HCT116 (cell line): ENCODE measurements at regions not wholly inside any gene's neighbourhood (a gene's known extent, or its start where the extent isn't known, plus 50 kb on each side); places are given as distances from the start of the nearest gene placed in this dataset.

Experiments used
- ATAC-seq: fragments of 200-7000 bp; cut with Tn5 transposase; 2 replicates; pipeline ENCODE4 v1.9.1; 2020; ENCODE audit warnings: mild to moderate bottlenecking, moderate library complexity
- BruUV-seq: library from RNA; stranded (reverse); fragments of 400-500 nt; replicated peaks from 2 replicates; lab custom pipeline; 2021; lab: Mats Ljungman, UMichigan
- CTCF ChIA-PET: fragments of 300-600 bp; sonication (Branson Sonifier 250); formaldehyde crosslinking; loops from one replicate; lab custom pipeline; 2021; ENCODE audit warnings: antibody characterized with exemption; lab: Charles Lee
- POLR2A ChIA-PET: fragments of 300-600, 350-600 bp; sonication (Branson Sonifier 250); formaldehyde crosslinking; loops from one replicate; lab custom pipeline; 2021; ENCODE audit warnings: antibody characterized with exemption; lab: Charles Lee
- RAD21 ChIA-PET, 2 experiments: fragments of 300-600 bp; sonication (Branson Sonifier 250); formaldehyde crosslinking; loops; one replicate each; lab custom pipeline; 2023; ENCODE audit warnings: low total read pairs in 2 of 2; ENCODE audit not compliant: uncharacterized antibody in 2 of 2, unreplicated experiment in 2 of 2, low non-redundant PET in 1 of 2; lab: Charles Lee
- DNase-seq: peaks from one replicate; pipeline ENCODE4 v3.0.0-alpha.2; 2010; ENCODE audit warnings: low read depth, low spot score
- H2AFZ ChIP-seq: fragments of 200-600 bp; shearing (Covaris generic), sonication (generic); 2 replicates; pipeline ENCODE4 v1.6.1; 2017; ENCODE audit warnings: low read depth, mixed run types, mixed read lengths, antibody characterized with exemption, low read length; ENCODE audit not compliant: poor library complexity, severe bottlenecking
- H3K27ac ChIP-seq: 2 replicates; pipeline ENCODE4 v1.5.1; 2012; ENCODE audit warnings: low read depth, low read length
- H3K27me3 ChIP-seq: fragments of 200-600 bp; sonication (generic); 2 replicates; pipeline ENCODE4 v1.6.1; 2016; ENCODE audit warnings: mixed run types, low read length, mixed read lengths; ENCODE audit not compliant: insufficient read depth
- H3K36me3 ChIP-seq, 2 experiments: fragments of 200-500 bp in 1 of 2; fragments of 200-600 bp in 1 of 2; sonication (Bioruptor generic) in 1 of 2; sonication (generic) in 1 of 2; 2 replicates each; pipeline versions ENCODE4 v1.5.1 to v1.6.1; 2014 to 2016; ENCODE audit warnings: low read length in 2 of 2, inconsistent platforms in 1 of 2, mixed read lengths in 1 of 2, mixed run types in 1 of 2; ENCODE audit not compliant: insufficient read depth in 2 of 2, control insufficient read depth in 1 of 2
- H3K4me1 ChIP-seq, 2 experiments: fragments of 200-600 bp in 1 of 2; sonication (generic) in 1 of 2; 2 replicates each; pipeline versions ENCODE4 v1.5.1 to v1.6.1; 2012 to 2017; ENCODE audit warnings: low read length in 2 of 2, inconsistent platforms in 1 of 2, mild to moderate bottlenecking in 1 of 2, mixed read lengths in 1 of 2, mixed run types in 1 of 2, moderate library complexity in 1 of 2; ENCODE audit not compliant: insufficient read depth in 2 of 2, control insufficient read depth in 1 of 2
- H3K4me2 ChIP-seq: fragments of 200-600 bp; sonication (generic); 2 replicates; pipeline ENCODE4 v1.6.1; 2017; ENCODE audit warnings: mixed run types, low read length, mixed read lengths
- H3K4me3 ChIP-seq, 2 experiments: fragments of 200-600 bp in 1 of 2; sonication (generic) in 1 of 2; replicated peaks in 1 of 2; 2 replicates each; pipeline ENCODE4 v1.5.1; 2011 to 2016; ENCODE audit warnings: low read length in 2 of 2, control low read depth in 1 of 2, low read depth in 1 of 2, mild to moderate bottlenecking in 1 of 2, mixed read lengths in 1 of 2, mixed run types in 1 of 2
- H3K79me2 ChIP-seq: fragments of 200-600 bp; sonication (generic); 2 replicates; pipeline ENCODE4 v1.6.1; 2017; ENCODE audit warnings: mild to moderate bottlenecking, mixed run types, low read length, moderate library complexity, mixed read lengths; ENCODE audit not compliant: insufficient read depth
- H3K9ac ChIP-seq: fragments of 200-600 bp; sonication (generic); 2 replicates; pipeline ENCODE4 v1.6.1; 2016; ENCODE audit warnings: low read length, mixed read lengths
- H3K9me2 ChIP-seq: fragments of 200-600 bp; sonication (generic), shearing (Covaris generic); 2 replicates; pipeline ENCODE4 v1.6.1; 2017; ENCODE audit warnings: mixed run types, mild to moderate bottlenecking, moderate library complexity; ENCODE audit not compliant: insufficient read depth
- H3K9me3 ChIP-seq, 2 experiments: fragments of 200-500 bp in 1 of 2; fragments of 200-600 bp in 1 of 2; sonication (Bioruptor generic) in 1 of 2; sonication (generic) in 1 of 2; 2 replicates each; pipeline ENCODE4 v1.6.1; 2014 to 2017; ENCODE audit warnings: low read length in 2 of 2, mixed read lengths in 2 of 2, inconsistent platforms in 1 of 2, low read depth in 1 of 2, mild to moderate bottlenecking in 1 of 2, mixed run types in 1 of 2, moderate library complexity in 1 of 2; ENCODE audit not compliant: control insufficient read depth in 1 of 2, insufficient read depth in 1 of 2
- H4K20me1 ChIP-seq: fragments of 200-600 bp; sonication (generic), shearing (Covaris generic); 2 replicates; pipeline ENCODE4 v1.6.1; 2017; ENCODE audit warnings: mixed run types, mild to moderate bottlenecking, moderate library complexity; ENCODE audit not compliant: insufficient read depth
- CTCF ChIP-seq, 3 experiments: fragments of 200-600 bp in 1 of 3; sonication (generic) in 1 of 3; IDR thresholded peaks in 2 of 3; conservative IDR thresholded peaks in 1 of 3; 2 replicates each; pipeline ENCODE4 v1.5.1; 2012 to 2017; ENCODE audit warnings: low read depth in 2 of 3, low read length in 2 of 3, antibody characterized with exemption in 1 of 3, borderline replicate concordance in 1 of 3, control low read depth in 1 of 3, mild to moderate bottlenecking in 1 of 3, mixed read lengths in 1 of 3, mixed run types in 1 of 3, moderate library complexity in 1 of 3; ENCODE audit not compliant: insufficient read depth in 1 of 3
- EZH2 ChIP-seq: fragments of 200-600 bp; sonication (generic); IDR thresholded peaks from 2 replicates; pipeline ENCODE4 v1.6.1; 2017; ENCODE audit warnings: antibody characterized with exemption, mixed run types
- FOSL1 ChIP-seq: IDR thresholded peaks from 2 replicates; pipeline ENCODE4 v1.6.1; 2012; ENCODE audit warnings: low read depth
- POLR2A ChIP-seq: IDR thresholded peaks from 2 replicates; pipeline ENCODE4 v1.7.0; 2011; ENCODE audit warnings: borderline replicate concordance; ENCODE audit not compliant: insufficient read depth, insufficient read length; ENCODE audit errors: extremely low read depth
- RAD21 ChIP-seq: IDR thresholded peaks from 2 replicates; pipeline ENCODE4 v1.6.1; 2012; ENCODE audit warnings: low read depth, mild to moderate bottlenecking
- TCF7L2 ChIP-seq: IDR thresholded peaks from 2 replicates; pipeline ENCODE4 v1.7.0; 2011; ENCODE audit warnings: borderline replicate concordance, inconsistent platforms; ENCODE audit not compliant: insufficient read depth, insufficient read length; ENCODE audit errors: extremely low read depth
- ZFX ChIP-seq: fragments of 450-650 bp; IDR thresholded peaks from 2 replicates; pipeline ENCODE4 v1.6.1; 2017
- intact Hi-C: fragments of 100-400 bp; cut with micrococcal nuclease; formaldehyde crosslinking; loops from 2 replicates; pipeline ENCODE4 v1.10.0; 2022
- TF ChIP-seq, protein P1 (sequence below): IDR thresholded peaks from 2 replicates; pipeline ENCODE4 v1.6.1; 2011; ENCODE audit warnings: mild to moderate bottlenecking, low read length, moderate library complexity; ENCODE audit not compliant: insufficient replicate concordance; ENCODE audit errors: extremely low read depth

- no peaks in the 10 kb centered on the region for H4K20me1 ChIP-seq
- no TSS peak for BruUV-seq
- H3K4me2 ChIP-seq: no peak overlapping the region
- DNase-seq: no peak
- no peak for TF ChIP-seq POLR2A
- TF ChIP-seq, protein P1, sequence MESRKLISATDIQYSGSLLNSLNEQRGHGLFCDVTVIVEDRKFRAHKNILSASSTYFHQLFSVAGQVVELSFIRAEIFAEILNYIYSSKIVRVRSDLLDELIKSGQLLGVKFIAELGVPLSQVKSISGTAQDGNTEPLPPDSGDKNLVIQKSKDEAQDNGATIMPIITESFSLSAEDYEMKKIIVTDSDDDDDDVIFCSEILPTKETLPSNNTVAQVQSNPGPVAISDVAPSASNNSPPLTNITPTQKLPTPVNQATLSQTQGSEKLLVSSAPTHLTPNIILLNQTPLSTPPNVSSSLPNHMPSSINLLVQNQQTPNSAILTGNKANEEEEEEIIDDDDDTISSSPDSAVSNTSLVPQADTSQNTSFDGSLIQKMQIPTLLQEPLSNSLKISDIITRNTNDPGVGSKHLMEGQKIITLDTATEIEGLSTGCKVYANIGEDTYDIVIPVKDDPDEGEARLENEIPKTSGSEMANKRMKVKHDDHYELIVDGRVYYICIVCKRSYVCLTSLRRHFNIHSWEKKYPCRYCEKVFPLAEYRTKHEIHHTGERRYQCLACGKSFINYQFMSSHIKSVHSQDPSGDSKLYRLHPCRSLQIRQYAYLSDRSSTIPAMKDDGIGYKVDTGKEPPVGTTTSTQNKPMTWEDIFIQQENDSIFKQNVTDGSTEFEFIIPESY: no peak
- TF ChIP-seq CTCF (IDR thresholded peaks at IDR 0.05 in 2 of 3, conservative IDR thresholded peaks at IDR 0.05 in 1 of 3; ENCODE audit: borderline replicate concordance in 1 of 3, insufficient read depth in 1 of 3, low read depth in 2 of 3, low read length in 2 of 3): no peak
- TF ChIP-seq RAD21: no peak
- no peak for TF ChIP-seq TCF7L2
- no peak for TF ChIP-seq FOSL1
- TF ChIP-seq ZFX: no peak
- no peak for TF ChIP-seq EZH2
- no peaks in the 10 kb centered on the region for H3K79me2 ChIP-seq
- no peak overlapping the region for H2AFZ ChIP-seq
- no peaks in the 10 kb centered on the region for H3K4me1 ChIP-seq
- H3K36me3 ChIP-seq: no peaks in the 10 kb centered on the region
- ATAC-seq: no peak
- ChIA-PET RAD21 (no interaction called here), CTCF (no interaction called here), POLR2A (no interaction called here)
- H3K27ac ChIP-seq: no peak overlapping the region
- no peak overlapping the region for H3K9ac ChIP-seq
- no peak overlapping the region for H3K4me3 ChIP-seq
- intact Hi-C loops: no loop called here
- no peaks in the 10 kb centered on the region for H3K27me3 ChIP-seq
- H3K9me3 ChIP-seq: no peaks in the 10 kb centered on the region
- H3K9me2 ChIP-seq: no peaks in the 10 kb centered on the region
These were observed 102.8 kb upstream of the BMP2K start for GRCh38 chr4:78673337-78673736.
